ENCODE measurements at regions not wholly inside any gene's neighbourhood (a gene's known extent, or its start where the extent isn't known, plus 50 kb on each side); places are given as distances from the start of the nearest gene placed in this dataset.

- ATAC-seq (no peak), DNase-seq (no peak)
- H3K36me3 Mint-ChIP-seq (ENCODE audit: insufficient read depth): no peaks in the 10 kb centered on the region
- no peaks in the 10 kb centered on the region for H3K4me1 Mint-ChIP-seq (ENCODE audit: low read depth)
- H3K9me3 Mint-ChIP-seq: peaks cover 5% of the 10 kb centered on the region
- no peak overlapping the region for H3K4me3 Mint-ChIP-seq
- H3K27me3 Mint-ChIP-seq (ENCODE audit: low read depth): no peaks in the 10 kb centered on the region
These were observed 178.3 kb upstream of the ZNF608 start for GRCh38 chr5:124924729-124925128.

GRCh38 chr5:124927735-124928134, 181.3 kb upstream of the ZNF608 start:
- H3K4me3 Mint-ChIP-seq: no peak overlapping the region
- H3K9me3 Mint-ChIP-seq: peaks cover 5% of the 10 kb centered on the region
- no peaks in the 10 kb centered on the region for H3K27me3 Mint-ChIP-seq (ENCODE audit: low read depth)
- no peak for DNase-seq
- no peaks in the 10 kb centered on the region for H3K4me1 Mint-ChIP-seq (ENCODE audit: low read depth)
- no peak for ATAC-seq
- H3K36me3 Mint-ChIP-seq (ENCODE audit: insufficient read depth): no peaks in the 10 kb centered on the region

DNA sequence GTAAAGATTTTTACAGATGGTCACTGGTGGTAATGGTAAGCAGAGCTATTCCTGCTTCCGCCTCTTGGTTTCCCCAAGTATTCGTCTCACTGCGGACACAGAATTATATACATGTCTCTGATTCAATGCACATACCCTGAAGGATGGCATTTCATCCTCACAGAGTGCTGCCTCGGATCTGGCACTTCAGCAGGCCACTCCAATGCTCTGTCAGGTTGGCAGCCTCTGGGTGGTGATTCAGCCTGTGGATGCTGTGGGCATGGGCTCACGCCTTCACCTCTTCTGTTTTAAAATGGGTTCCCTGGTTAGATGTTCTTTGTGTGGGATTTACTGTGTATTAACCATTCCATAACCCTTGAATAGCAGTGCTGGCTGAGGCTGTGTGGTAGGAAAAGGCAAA, 182.6 kb upstream of the ZNF608 start:
- H3K36me3 Mint-ChIP-seq (ENCODE audit: insufficient read depth): no peaks in the 10 kb centered on the region
- peaks cover 5% of the 10 kb centered on the region for H3K9me3 Mint-ChIP-seq
- no peak overlapping the region for H3K4me3 Mint-ChIP-seq
- H3K27me3 Mint-ChIP-seq (ENCODE audit: low read depth): no peaks in the 10 kb centered on the region
- no peaks in the 10 kb centered on the region for H3K4me1 Mint-ChIP-seq (ENCODE audit: low read depth)
- no peak for DNase-seq
- ATAC-seq: no peak

DNA sequence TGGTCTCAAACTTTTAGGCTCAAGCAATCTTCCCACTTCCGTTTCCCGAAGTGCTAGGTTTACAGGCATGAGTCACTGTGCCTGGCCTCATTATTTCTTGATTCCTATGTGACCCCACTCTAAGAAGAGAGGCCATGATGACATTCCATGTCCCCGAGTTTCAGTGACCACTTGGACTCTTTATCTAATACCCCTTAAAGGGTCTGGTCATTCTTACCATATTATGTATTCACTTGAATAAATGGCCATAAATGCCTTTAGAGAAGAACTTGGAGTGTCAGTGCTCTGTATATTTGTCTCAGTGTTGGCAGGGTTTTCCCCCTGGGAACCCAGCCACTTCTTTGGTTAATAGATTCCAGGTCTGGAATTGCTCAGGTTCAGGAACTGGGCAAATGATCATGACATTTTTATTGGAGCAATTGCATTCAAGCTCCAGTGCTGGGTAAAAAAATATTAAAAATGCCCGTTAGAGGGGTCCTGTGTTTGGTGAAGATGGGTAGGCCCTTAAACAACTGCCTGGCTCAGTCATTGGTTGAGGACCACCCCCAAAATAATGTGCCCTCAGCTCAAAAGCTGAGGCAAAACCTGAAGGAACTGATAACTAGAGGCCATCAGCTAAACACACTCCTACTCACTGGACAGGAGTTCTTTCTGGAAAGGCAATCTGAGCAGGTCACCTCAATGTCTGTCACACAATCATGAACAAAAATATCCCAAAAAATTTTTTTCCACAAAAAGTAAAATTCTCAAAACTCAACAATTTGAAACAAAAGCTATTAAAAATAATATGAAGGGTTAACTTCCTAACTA, 186.6 kb upstream of the ZNF608 start:
- H3K4me1 Mint-ChIP-seq (ENCODE audit: low read depth): no peaks in the 10 kb centered on the region
- no peak overlapping the region for H3K4me3 Mint-ChIP-seq
- ATAC-seq: no peak
- H3K36me3 Mint-ChIP-seq (ENCODE audit: insufficient read depth): no peaks in the 10 kb centered on the region
- no peak for DNase-seq
- no peaks in the 10 kb centered on the region for H3K9me3 Mint-ChIP-seq
- H3K27me3 Mint-ChIP-seq (ENCODE audit: low read depth): no peaks in the 10 kb centered on the region

GRCh38 chr5:124935065-124935464, 188.6 kb upstream of the ZNF608 start:
- ATAC-seq (no peak), DNase-seq (no peak)
- Mint-ChIP-seq H3K36me3 (ENCODE audit: insufficient read depth) (no peaks in the 10 kb centered on the region), H3K4me3 (no peak overlapping the region), H3K4me1 (ENCODE audit: low read depth) (no peaks in the 10 kb centered on the region), H3K9me3 (no peaks in the 10 kb centered on the region), H3K27me3 (ENCODE audit: low read depth) (no peaks in the 10 kb centered on the region)

- Mint-ChIP-seq H3K4me3 (no peak overlapping the region), H3K9me3 (peaks cover 5% of the 10 kb centered on the region), H3K4me1 (ENCODE audit: low read depth) (no peaks in the 10 kb centered on the region), H3K36me3 (ENCODE audit: insufficient read depth) (no peaks in the 10 kb centered on the region), H3K27me3 (ENCODE audit: low read depth) (no peaks in the 10 kb centered on the region)
- no peak for ATAC-seq
- DNase-seq: no peak
These were observed 190.1 kb upstream of the ZNF608 start for GRCh38 chr5:124936626-124936933.

- Mint-ChIP-seq H3K27me3 (ENCODE audit: low read depth) (no peaks in the 10 kb centered on the region), H3K4me3 (no peak overlapping the region), H3K4me1 (ENCODE audit: low read depth) (no peaks in the 10 kb centered on the region), H3K36me3 (ENCODE audit: insufficient read depth) (no peaks in the 10 kb centered on the region), H3K9me3 (peaks cover 5% of the 10 kb centered on the region)
- no peak for DNase-seq
- ATAC-seq: no peak
These were observed 194.9 kb upstream of the ZNF608 start for GRCh38 chr5:124941051-124942049.

- no peak for DNase-seq
- Mint-ChIP-seq H3K27me3 (ENCODE audit: low read depth) (no peaks in the 10 kb centered on the region), H3K36me3 (ENCODE audit: insufficient read depth) (no peaks in the 10 kb centered on the region), H3K4me1 (ENCODE audit: low read depth) (no peaks in the 10 kb centered on the region), H3K4me3 (no peak overlapping the region), H3K9me3 (peaks cover 6% of the 10 kb centered on the region)
- no peak for ATAC-seq
These were observed 201.8 kb upstream of the ZNF608 start for GRCh38 chr5:124948062-124948753.

GRCh38 chr5:124948754-124949275, 202.4 kb upstream of the ZNF608 start:
- Mint-ChIP-seq H3K36me3 (ENCODE audit: insufficient read depth) (no peaks in the 10 kb centered on the region), H3K4me3 (no peak overlapping the region), H3K9me3 (peaks cover 6% of the 10 kb centered on the region), H3K27me3 (ENCODE audit: low read depth) (no peaks in the 10 kb centered on the region), H3K4me1 (ENCODE audit: low read depth) (no peaks in the 10 kb centered on the region)
- ATAC-seq (no peak), DNase-seq (no peak)

- H3K9me3 Mint-ChIP-seq: peaks cover 6% of the 10 kb centered on the region
- H3K36me3 Mint-ChIP-seq (ENCODE audit: insufficient read depth): no peaks in the 10 kb centered on the region
- H3K27me3 Mint-ChIP-seq (ENCODE audit: low read depth): no peaks in the 10 kb centered on the region
- H3K4me3 Mint-ChIP-seq: no peak overlapping the region
- DNase-seq (no peak), ATAC-seq (no peak)
- no peaks in the 10 kb centered on the region for H3K4me1 Mint-ChIP-seq (ENCODE audit: low read depth)
These were observed 203.4 kb upstream of the ZNF608 start for GRCh38 chr5:124949862-124950261.

DNA sequence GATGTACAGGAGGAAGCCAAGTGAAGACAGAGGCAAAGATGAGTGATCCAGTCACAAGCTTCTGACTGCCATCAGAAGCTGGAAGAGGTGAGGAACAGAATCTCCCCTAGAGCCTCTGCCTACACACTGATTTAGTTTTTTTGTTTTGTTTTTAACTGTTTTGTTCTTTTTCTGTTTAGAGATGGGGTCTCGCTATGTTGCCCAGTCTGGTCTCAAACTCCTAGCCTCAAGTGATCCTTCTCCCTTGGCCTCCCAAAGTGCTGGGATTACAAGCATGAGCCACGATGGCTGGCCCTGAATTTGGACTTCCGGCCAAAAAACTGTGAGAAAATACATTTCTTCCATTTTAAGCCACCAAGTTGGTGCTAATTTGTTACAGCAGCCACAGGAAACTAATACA, 204.7 kb upstream of the ZNF608 start:
- Mint-ChIP-seq H3K9me3 (peaks cover 6% of the 10 kb centered on the region), H3K27me3 (ENCODE audit: low read depth) (no peaks in the 10 kb centered on the region), H3K4me1 (ENCODE audit: low read depth) (no peaks in the 10 kb centered on the region), H3K36me3 (ENCODE audit: insufficient read depth) (no peaks in the 10 kb centered on the region), H3K4me3 (no peak overlapping the region)
- DNase-seq (no peak), ATAC-seq (no peak)

GRCh38 chr5:124951661-124952060, 205.2 kb upstream of the ZNF608 start:
- no peak for DNase-seq
- Mint-ChIP-seq H3K27me3 (ENCODE audit: low read depth) (no peaks in the 10 kb centered on the region), H3K4me3 (no peak overlapping the region), H3K4me1 (ENCODE audit: low read depth) (no peaks in the 10 kb centered on the region), H3K9me3 (peaks cover 6% of the 10 kb centered on the region), H3K36me3 (ENCODE audit: insufficient read depth) (no peaks in the 10 kb centered on the region)
- ATAC-seq: no peak

DNA sequence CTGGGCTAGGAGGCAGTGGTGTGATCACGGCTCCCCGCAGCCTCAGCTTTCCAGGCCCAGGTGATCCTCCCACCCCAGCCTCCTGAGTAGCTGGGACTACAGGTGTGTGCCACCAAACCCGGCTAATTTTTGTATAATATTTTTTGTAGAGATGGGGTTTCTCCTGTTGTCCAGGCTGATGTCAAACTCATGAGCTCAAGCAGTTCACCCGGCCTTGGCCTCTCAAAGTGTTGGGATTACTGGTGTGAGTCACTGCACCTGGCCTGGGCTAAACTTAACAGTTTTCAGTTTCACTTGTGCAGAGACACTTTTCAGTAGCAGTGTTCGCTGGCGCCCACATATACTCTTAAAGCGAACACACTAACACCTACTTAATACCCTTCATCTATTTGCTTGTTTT, 205.6 kb upstream of the ZNF608 start:
- Mint-ChIP-seq H3K27me3 (ENCODE audit: low read depth) (no peaks in the 10 kb centered on the region), H3K9me3 (peaks cover 3% of the 10 kb centered on the region), H3K36me3 (ENCODE audit: insufficient read depth) (no peaks in the 10 kb centered on the region), H3K4me3 (no peak overlapping the region), H3K4me1 (ENCODE audit: low read depth) (no peaks in the 10 kb centered on the region)
- DNase-seq: no peak
- no peak for ATAC-seq

GRCh38 chr5:124952566-124952965, 206.1 kb upstream of the ZNF608 start:
- Mint-ChIP-seq H3K36me3 (ENCODE audit: insufficient read depth) (no peaks in the 10 kb centered on the region), H3K9me3 (no peaks in the 10 kb centered on the region), H3K27me3 (ENCODE audit: low read depth) (no peaks in the 10 kb centered on the region), H3K4me1 (ENCODE audit: low read depth) (no peaks in the 10 kb centered on the region), H3K4me3 (no peak overlapping the region)
- DNase-seq (no peak), ATAC-seq (no peak)
